Activated T-cell treated with anti-CD3 and anti-CD28 coated beads, Interleukin-2, amount 50 U/mL, for 72 hours (primary cell): ENCODE measurements at regions not wholly inside any gene's neighbourhood (a gene's known extent, or its start where the extent isn't known, plus 50 kb on each side); places are given as distances from the start of the nearest gene placed in this dataset.

Experiments used
- ATAC-seq, 2 donors: fragments of 150-1000 bp; cut with Tn5 transposase; replicated peaks in 1 of 2; 2 replicates each; pipeline ENCODE4 v1.10.0; 2021; ENCODE audit warnings: moderate library complexity in 2 of 2, mild to moderate bottlenecking in 1 of 2
- DNase-seq, 2 donors: peaks; one replicate each; pipeline ENCODE4 v3.0.0; 2021 to 2022; ENCODE audit warnings: mixed read lengths in 1 of 2
- H3K27ac Mint-ChIP-seq: one replicate; pipeline ENCODE4 v1.8.0; 2022; ENCODE audit warnings: mild to moderate bottlenecking, moderate library complexity, mixed read lengths
- H3K27me3 Mint-ChIP-seq: one replicate; pipeline ENCODE4 v1.8.0; 2022; ENCODE audit warnings: low read depth, mixed read lengths
- H3K36me3 Mint-ChIP-seq, 2 donors: one replicate each; pipeline ENCODE4 v1.8.0; 2022; ENCODE audit warnings: mixed read lengths in 2 of 2, mild to moderate bottlenecking in 1 of 2; ENCODE audit not compliant: insufficient read depth in 2 of 2
- H3K4me1 Mint-ChIP-seq: one replicate; pipeline ENCODE4 v1.8.0; 2022; ENCODE audit warnings: low read depth, mixed read lengths
- H3K4me3 Mint-ChIP-seq, 2 donors: one replicate each; pipeline ENCODE4 v1.8.0; 2022; ENCODE audit warnings: mild to moderate bottlenecking in 2 of 2, mixed read lengths in 2 of 2, moderate library complexity in 2 of 2
- H3K9me3 Mint-ChIP-seq, 2 donors: one replicate each; pipeline ENCODE4 v1.8.0; 2022; ENCODE audit warnings: mixed read lengths in 2 of 2

- H3K4me3 Mint-ChIP-seq: no peak overlapping the region
- DNase-seq (no peak), ATAC-seq (no peak)
- H3K36me3 Mint-ChIP-seq: peaks cover 0 to 1% of the 10 kb centered on the region in 2 donors
- H3K27ac Mint-ChIP-seq: no peak overlapping the region
- no peaks in the 10 kb centered on the region for H3K27me3 Mint-ChIP-seq
- H3K4me1 Mint-ChIP-seq: peaks cover 32% of the 10 kb centered on the region
- H3K9me3 Mint-ChIP-seq: no peaks in the 10 kb centered on the region
These were observed 730.6 kb downstream of the FAM181B start for GRCh38 chr11:82003024-82003423.

- Mint-ChIP-seq H3K4me3 (no peak overlapping the region), H3K27me3 (no peaks in the 10 kb centered on the region), H3K4me1 (no peaks in the 10 kb centered on the region), H3K9me3 (no peaks in the 10 kb centered on the region), H3K36me3 (no peaks in the 10 kb centered on the region), H3K27ac (no peak overlapping the region)
- DNase-seq: no peak
- ATAC-seq: no peak
These were observed 737.8 kb downstream of the FAM181B start for GRCh38 chr11:81995889-81996288.

GRCh38 chr11:81993755-81994154, 739.9 kb downstream of the FAM181B start:
- DNase-seq: no peak
- Mint-ChIP-seq H3K4me1 (no peaks in the 10 kb centered on the region), H3K4me3 (no peak overlapping the region), H3K36me3 (no peaks in the 10 kb centered on the region), H3K9me3 (no peaks in the 10 kb centered on the region), H3K27me3 (no peaks in the 10 kb centered on the region), H3K27ac (no peak overlapping the region)
- ATAC-seq: no peak

- DNase-seq: no peak
- Mint-ChIP-seq H3K4me1 (no peaks in the 10 kb centered on the region), H3K27ac (no peak overlapping the region), H3K4me3 (no peak overlapping the region), H3K27me3 (no peaks in the 10 kb centered on the region), H3K36me3 (no peaks in the 10 kb centered on the region), H3K9me3 (no peaks in the 10 kb centered on the region)
- no peak for ATAC-seq
These were observed 742.8 kb downstream of the FAM181B start for GRCh38 chr11:81990659-81991443.

- no peak for DNase-seq
- Mint-ChIP-seq H3K4me3 (no peak overlapping the region), H3K27me3 (no peaks in the 10 kb centered on the region), H3K36me3 (peaks cover 3 to 8% of the 10 kb centered on the region in 2 donors), H3K4me1 (no peaks in the 10 kb centered on the region), H3K9me3 (peaks cover 4 to 5% of the 10 kb centered on the region in 2 donors), H3K27ac (no peak overlapping the region)
- no peak for ATAC-seq
These were observed 744.6 kb downstream of the FAM181B start for GRCh38 chr11:81989093-81989492.

GRCh38 chr11:81987829-81988472, 745.7 kb downstream of the FAM181B start:
- peaks cover 4 to 5% of the 10 kb centered on the region in 2 donors for H3K9me3 Mint-ChIP-seq
- no peaks in the 10 kb centered on the region for H3K27me3 Mint-ChIP-seq
- ATAC-seq (peak in 1 of 2 donors; percentile 43), DNase-seq (no peak)
- no peaks in the 10 kb centered on the region for H3K4me1 Mint-ChIP-seq
- H3K27ac Mint-ChIP-seq: no peak overlapping the region
- H3K36me3 Mint-ChIP-seq: peaks cover 3 to 8% of the 10 kb centered on the region in 2 donors
- H3K4me3 Mint-ChIP-seq: no peak overlapping the region

GRCh38 chr11:81986556-81987161, 747.0 kb downstream of the FAM181B start:
- H3K9me3 Mint-ChIP-seq: peaks cover 4 to 5% of the 10 kb centered on the region in 2 donors
- peaks cover 3 to 8% of the 10 kb centered on the region in 2 donors for H3K36me3 Mint-ChIP-seq
- H3K4me3 Mint-ChIP-seq: no peak overlapping the region
- no peak for ATAC-seq
- DNase-seq: no peak
- no peak overlapping the region for H3K27ac Mint-ChIP-seq
- no peaks in the 10 kb centered on the region for H3K27me3 Mint-ChIP-seq
- no peaks in the 10 kb centered on the region for H3K4me1 Mint-ChIP-seq

- ATAC-seq (no peak), DNase-seq (no peak)
- Mint-ChIP-seq H3K27ac (no peak overlapping the region), H3K27me3 (no peaks in the 10 kb centered on the region), H3K4me1 (no peaks in the 10 kb centered on the region), H3K4me3 (no peak overlapping the region), H3K36me3 (peaks cover 0 to under 1% of the 10 kb centered on the region in 2 donors), H3K9me3 (peaks cover 2 to 5% of the 10 kb centered on the region in 2 donors)
These were observed 754.2 kb downstream of the FAM181B start for GRCh38 chr11:81979448-81979847.

GRCh38 chr11:81975261-81975900, 758.3 kb downstream of the FAM181B start:
- ATAC-seq: no peak
- DNase-seq: no peak
- Mint-ChIP-seq H3K9me3 (peaks cover 2 to 3% of the 10 kb centered on the region in 2 donors), H3K36me3 (no peaks in the 10 kb centered on the region), H3K27ac (no peak overlapping the region), H3K4me3 (no peak overlapping the region), H3K27me3 (no peaks in the 10 kb centered on the region), H3K4me1 (no peaks in the 10 kb centered on the region)

GRCh38 chr11:81970886-81971285, 762.8 kb downstream of the FAM181B start:
- H3K4me1 Mint-ChIP-seq: no peaks in the 10 kb centered on the region

GRCh38 chr11:81967242-81967641, 766.4 kb downstream of the FAM181B start:
- Mint-ChIP-seq H3K9me3 (no peaks in the 10 kb centered on the region), H3K4me3 (no peak overlapping the region), H3K36me3 (no peaks in the 10 kb centered on the region), H3K27me3 (no peaks in the 10 kb centered on the region), H3K4me1 (peaks cover 10% of the 10 kb centered on the region), H3K27ac (no peak overlapping the region)
- DNase-seq (no peak), ATAC-seq (no peak)

More at GRCh38 chr11:81970886-81971285, 762.8 kb downstream of the FAM181B start:
- ATAC-seq: no peak
- DNase-seq: no peak
- Mint-ChIP-seq H3K27ac (no peak overlapping the region), H3K27me3 (no peaks in the 10 kb centered on the region), H3K4me3 (no peak overlapping the region), H3K36me3 (no peaks in the 10 kb centered on the region), H3K9me3 (no peaks in the 10 kb centered on the region)

GRCh38 chr11:81966340-81966739, 767.3 kb downstream of the FAM181B start:
- DNase-seq (no peak), ATAC-seq (no peak)
- no peaks in the 10 kb centered on the region for H3K9me3 Mint-ChIP-seq
- H3K27ac Mint-ChIP-seq: no peak overlapping the region
- no peak overlapping the region for H3K4me3 Mint-ChIP-seq
- no peaks in the 10 kb centered on the region for H3K27me3 Mint-ChIP-seq
- no peaks in the 10 kb centered on the region for H3K36me3 Mint-ChIP-seq
- peaks cover 11% of the 10 kb centered on the region for H3K4me1 Mint-ChIP-seq

- peak overlapping the region; percentile 43 for H3K27ac Mint-ChIP-seq
- DNase-seq (no peak), ATAC-seq (no peak)
- no peaks in the 10 kb centered on the region for H3K36me3 Mint-ChIP-seq
- peaks cover 17% of the 10 kb centered on the region for H3K4me1 Mint-ChIP-seq
- no peaks in the 10 kb centered on the region for H3K9me3 Mint-ChIP-seq
- peak overlapping the region in 1 of 2 donors; percentile 25 for H3K4me3 Mint-ChIP-seq
- no peaks in the 10 kb centered on the region for H3K27me3 Mint-ChIP-seq
These were observed 770.6 kb downstream of the FAM181B start for GRCh38 chr11:81963018-81963417.
